CD8-positive, alpha-beta memory T cell (primary cell): ENCODE measurements at regions not wholly inside any gene's neighbourhood (a gene's known extent, or its start where the extent isn't known, plus 50 kb on each side); places are given as distances from the start of the nearest gene placed in this dataset.

Source experiments
- CTCF ChIA-PET: fragments of 350-600 bp; sonication (Branson Sonifier 250); formaldehyde crosslinking; loops from one replicate; lab custom pipeline; 2021; ENCODE audit warnings: antibody characterized with exemption; lab: Charles Lee
- POLR2A ChIA-PET: fragments of 350-600 bp; sonication (Branson Sonifier 250); formaldehyde crosslinking; loops from one replicate; lab custom pipeline; 2021; ENCODE audit warnings: antibody characterized with exemption; lab: Charles Lee
- DNase-seq, 5 donors: peaks; one replicate each; pipeline versions ENCODE4 v3.0.0 to v3.0.0-alpha.2; 2020 to 2022; ENCODE audit warnings: mixed read lengths in 1 of 5
- H3K27ac ChIP-seq: one replicate; pipeline ENCODE4 v1.7.0; 2013; ENCODE audit warnings: low read depth, mild to moderate bottlenecking, low read length, moderate library complexity
- H3K27me3 ChIP-seq: 2 replicates; pipeline ENCODE4 v1.7.0; 2013; ENCODE audit warnings: low read length, mild to moderate bottlenecking; ENCODE audit not compliant: insufficient read depth, poor library complexity, severe bottlenecking
- H3K36me3 ChIP-seq: 2 replicates; pipeline ENCODE4 v1.7.0; 2013; ENCODE audit warnings: mild to moderate bottlenecking, low read length, moderate library complexity; ENCODE audit not compliant: insufficient read depth
- H3K4me1 ChIP-seq: 2 replicates; pipeline ENCODE4 v1.7.0; 2013; ENCODE audit warnings: mild to moderate bottlenecking, low read length, moderate library complexity; ENCODE audit not compliant: insufficient read depth
- H3K4me3 ChIP-seq: 2 replicates; pipeline ENCODE4 v1.7.0; 2013; ENCODE audit warnings: mild to moderate bottlenecking, low read length
- H3K9me3 ChIP-seq: 2 replicates; pipeline ENCODE4 v1.7.0; 2013; ENCODE audit warnings: mild to moderate bottlenecking, low read length
- H3K27ac Mint-ChIP-seq, 8 donors: one replicate each; pipeline ENCODE4 v1.8.0; 2020 to 2021; ENCODE audit warnings: mixed read lengths in 8 of 8, mild to moderate bottlenecking in 6 of 8, inconsistent platforms in 3 of 8, moderate library complexity in 3 of 8
- H3K27me3 Mint-ChIP-seq, 2 donors: one replicate each; pipeline ENCODE4 v1.8.0; 2020 to 2021; ENCODE audit warnings: mixed read lengths in 2 of 2, mild to moderate bottlenecking in 1 of 2, moderate library complexity in 1 of 2
- H3K36me3 Mint-ChIP-seq, 3 donors: one replicate each; pipeline ENCODE4 v1.8.0; 2020 to 2021; ENCODE audit warnings: mixed read lengths in 3 of 3, inconsistent platforms in 1 of 3, mild to moderate bottlenecking in 1 of 3
- H3K4me1 Mint-ChIP-seq, 3 donors: one replicate each; pipeline ENCODE4 v1.8.0; 2020 to 2021; ENCODE audit warnings: mixed read lengths in 3 of 3, inconsistent platforms in 1 of 3, mild to moderate bottlenecking in 1 of 3
- H3K4me3 Mint-ChIP-seq, 7 donors: one replicate each; pipeline ENCODE4 v1.8.0; 2020 to 2021; ENCODE audit warnings: mixed read lengths in 7 of 7, mild to moderate bottlenecking in 6 of 7, moderate library complexity in 4 of 7, inconsistent platforms in 2 of 7
- H3K9me3 Mint-ChIP-seq, 5 donors: one replicate each; pipeline ENCODE4 v1.8.0; 2020 to 2022; ENCODE audit warnings: mixed read lengths in 5 of 5, mild to moderate bottlenecking in 3 of 5, moderate library complexity in 2 of 5, inconsistent platforms in 1 of 5

DNA sequence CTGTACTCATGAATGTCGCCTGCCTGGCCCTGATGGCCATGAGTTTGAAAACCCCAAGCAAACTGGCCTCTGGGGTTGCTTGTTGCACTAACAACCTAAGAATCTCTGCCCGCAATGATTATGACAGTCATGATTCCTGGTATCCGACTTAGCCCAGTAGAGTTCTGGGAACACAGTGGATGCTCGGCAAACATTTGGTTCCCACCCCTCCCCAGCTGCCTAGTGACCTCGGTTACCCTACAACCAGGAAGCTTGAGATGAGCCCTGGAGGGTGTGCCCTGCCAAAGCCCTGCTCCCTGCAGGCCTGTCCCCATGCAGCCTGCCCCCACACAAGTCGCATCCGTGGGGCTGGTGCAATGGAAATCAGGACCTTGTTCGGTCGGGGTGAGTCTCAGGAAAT lies 76.0 kb upstream of the ZBTB40 start:
- ChIA-PET CTCF (no interaction called here), POLR2A (no interaction called here)
- no peak overlapping the region for H3K27ac ChIP-seq
- Mint-ChIP-seq H3K4me3 (no peak overlapping the region), H3K4me1 (no peaks in the 10 kb centered on the region), H3K9me3 (no peaks in the 10 kb centered on the region), H3K36me3 (no peaks in the 10 kb centered on the region), H3K27me3 (peaks cover 12 to 13% of the 10 kb centered on the region in 2 donors), H3K27ac (no peak overlapping the region)
- no peaks in the 10 kb centered on the region for H3K27me3 ChIP-seq
- no peak overlapping the region for H3K4me3 ChIP-seq
- H3K4me1 ChIP-seq = no peaks in the 10 kb centered on the region
- no peaks in the 10 kb centered on the region for H3K36me3 ChIP-seq
- H3K9me3 ChIP-seq = no peaks in the 10 kb centered on the region
- no peak for DNase-seq

DNA sequence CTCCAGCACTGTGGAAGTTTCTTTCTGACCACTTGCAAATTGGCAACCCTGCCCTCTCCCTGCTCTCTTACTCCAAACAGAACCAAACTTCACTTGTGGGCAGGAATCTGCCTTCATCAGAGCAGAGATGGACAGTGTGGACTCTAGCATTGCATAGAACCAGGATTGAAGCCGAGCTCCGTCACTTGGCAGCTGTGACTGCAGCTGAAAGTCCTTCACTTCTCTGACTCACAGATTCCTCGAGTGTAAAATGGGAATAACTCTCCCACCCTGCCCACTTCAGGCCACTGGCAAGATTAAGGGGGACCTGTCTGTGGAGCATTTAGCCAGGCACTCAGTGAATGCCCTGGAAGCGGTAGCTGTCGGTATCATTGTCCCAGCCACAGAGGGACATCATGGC lies 75.7 kb upstream of the ZBTB40 start:
- Histone ChIP-seq H3K9me3 (no peaks in the 10 kb centered on the region), H3K36me3 (no peaks in the 10 kb centered on the region), H3K4me1 (no peaks in the 10 kb centered on the region), H3K27ac (no peak overlapping the region), H3K4me3 (no peak overlapping the region), H3K27me3 (no peaks in the 10 kb centered on the region)
- POLR2A ChIA-PET = no interaction called here
- H3K27me3 Mint-ChIP-seq = peaks cover 12 to 14% of the 10 kb centered on the region in 2 donors
- H3K4me1 Mint-ChIP-seq = no peaks in the 10 kb centered on the region
- DNase-seq = no peak
- H3K36me3 Mint-ChIP-seq = no peaks in the 10 kb centered on the region
- no peaks in the 10 kb centered on the region for H3K9me3 Mint-ChIP-seq
- CTCF ChIA-PET = no interaction called here
- H3K27ac Mint-ChIP-seq = no peak overlapping the region
- H3K4me3 Mint-ChIP-seq = no peak overlapping the region

DNA sequence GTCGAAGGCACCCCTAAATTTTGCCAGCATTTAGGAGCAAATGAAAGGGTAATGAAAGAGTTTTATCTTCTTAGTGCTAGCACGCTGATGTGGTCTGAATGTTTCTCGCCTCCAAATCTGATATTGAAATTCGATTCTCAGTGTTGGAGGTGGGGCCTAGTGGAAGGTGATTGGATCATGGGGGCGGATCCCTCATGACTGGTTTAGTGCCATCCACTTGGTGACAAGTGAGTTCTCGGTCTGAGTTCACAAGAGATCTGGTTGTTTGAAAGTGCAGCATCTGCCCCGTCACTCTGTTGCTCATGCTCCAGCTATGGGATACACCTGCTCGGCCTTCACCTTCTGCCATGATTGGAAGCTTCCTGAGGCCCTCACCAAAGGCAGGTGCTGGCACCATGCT lies 75.1 kb upstream of the ZBTB40 start:
- ChIA-PET CTCF (no interaction called here), POLR2A (no interaction called here)
- H3K27me3 ChIP-seq = no peaks in the 10 kb centered on the region
- H3K4me3 ChIP-seq = no peak overlapping the region
- no peaks in the 10 kb centered on the region for H3K36me3 ChIP-seq
- Mint-ChIP-seq H3K27ac (no peak overlapping the region), H3K9me3 (no peaks in the 10 kb centered on the region), H3K4me3 (no peak overlapping the region), H3K36me3 (no peaks in the 10 kb centered on the region), H3K27me3 (peaks cover 10 to 12% of the 10 kb centered on the region in 2 donors), H3K4me1 (no peaks in the 10 kb centered on the region)
- DNase-seq = no peak
- H3K4me1 ChIP-seq = no peaks in the 10 kb centered on the region
- no peaks in the 10 kb centered on the region for H3K9me3 ChIP-seq
- no peak overlapping the region for H3K27ac ChIP-seq

DNA sequence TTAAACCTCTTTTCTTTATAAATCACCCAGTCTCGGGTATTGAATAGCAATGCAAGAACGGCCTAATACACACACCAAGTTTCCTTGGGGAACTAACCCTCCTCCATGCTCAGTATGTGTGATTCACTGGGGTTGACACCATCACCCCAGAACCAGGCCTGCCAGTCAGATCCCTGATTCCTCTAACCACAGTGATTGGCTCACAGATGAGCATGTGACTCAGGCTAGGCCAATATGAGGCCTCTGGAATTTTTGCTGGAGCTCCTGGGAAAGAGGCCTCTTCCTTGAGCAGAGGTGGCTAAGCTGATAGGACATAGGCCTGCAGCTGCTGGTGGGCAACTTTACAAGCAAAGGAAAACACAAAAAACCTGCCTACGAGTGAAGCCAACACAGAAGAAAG lies 74.7 kb upstream of the ZBTB40 start:
- ChIA-PET CTCF (no interaction called here), POLR2A (no interaction called here)
- H3K9me3 Mint-ChIP-seq = no peaks in the 10 kb centered on the region
- Histone ChIP-seq H3K4me1 (no peaks in the 10 kb centered on the region), H3K9me3 (no peaks in the 10 kb centered on the region), H3K36me3 (no peaks in the 10 kb centered on the region), H3K27ac (no peak overlapping the region), H3K4me3 (no peak overlapping the region), H3K27me3 (no peaks in the 10 kb centered on the region)
- DNase-seq = no peak
- H3K4me1 Mint-ChIP-seq = no peaks in the 10 kb centered on the region
- H3K27ac Mint-ChIP-seq = no peak overlapping the region
- no peaks in the 10 kb centered on the region for H3K36me3 Mint-ChIP-seq
- no peak overlapping the region for H3K4me3 Mint-ChIP-seq
- H3K27me3 Mint-ChIP-seq = peaks cover 6 to 12% of the 10 kb centered on the region in 2 donors

DNA sequence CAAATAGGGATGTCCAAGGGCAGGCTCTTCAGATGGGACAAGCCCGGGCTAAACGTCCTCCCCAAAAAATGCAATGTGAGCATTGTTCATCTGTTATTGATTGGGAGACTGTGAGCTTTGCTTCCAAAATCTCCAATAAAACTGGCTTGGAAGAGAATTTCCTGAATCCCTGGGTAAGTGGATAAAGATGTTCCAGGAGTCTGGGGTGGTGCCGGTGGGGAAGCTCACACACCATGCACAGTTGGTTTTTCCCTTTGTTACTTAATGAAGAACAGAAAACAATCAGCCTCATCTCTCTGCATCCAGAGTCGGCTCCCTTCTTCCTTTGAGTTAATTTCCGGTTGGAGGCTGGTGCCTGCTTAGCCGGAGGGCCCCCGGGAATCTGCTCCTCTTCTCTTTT lies 72.1 kb upstream of the ZBTB40 start:
- H3K36me3 ChIP-seq = no peaks in the 10 kb centered on the region
- H3K27ac ChIP-seq = no peak overlapping the region
- no peak for DNase-seq
- no peaks in the 10 kb centered on the region for H3K9me3 ChIP-seq
- Mint-ChIP-seq H3K4me3 (no peak overlapping the region), H3K27ac (no peak overlapping the region), H3K36me3 (no peaks in the 10 kb centered on the region), H3K9me3 (no peaks in the 10 kb centered on the region), H3K4me1 (no peaks in the 10 kb centered on the region), H3K27me3 (peaks cover 9 to 21% of the 10 kb centered on the region in 2 donors)
- no peak overlapping the region for H3K4me3 ChIP-seq
- no peaks in the 10 kb centered on the region for H3K27me3 ChIP-seq
- POLR2A ChIA-PET = no interaction called here
- no peaks in the 10 kb centered on the region for H3K4me1 ChIP-seq
- CTCF ChIA-PET = no interaction called here

DNA sequence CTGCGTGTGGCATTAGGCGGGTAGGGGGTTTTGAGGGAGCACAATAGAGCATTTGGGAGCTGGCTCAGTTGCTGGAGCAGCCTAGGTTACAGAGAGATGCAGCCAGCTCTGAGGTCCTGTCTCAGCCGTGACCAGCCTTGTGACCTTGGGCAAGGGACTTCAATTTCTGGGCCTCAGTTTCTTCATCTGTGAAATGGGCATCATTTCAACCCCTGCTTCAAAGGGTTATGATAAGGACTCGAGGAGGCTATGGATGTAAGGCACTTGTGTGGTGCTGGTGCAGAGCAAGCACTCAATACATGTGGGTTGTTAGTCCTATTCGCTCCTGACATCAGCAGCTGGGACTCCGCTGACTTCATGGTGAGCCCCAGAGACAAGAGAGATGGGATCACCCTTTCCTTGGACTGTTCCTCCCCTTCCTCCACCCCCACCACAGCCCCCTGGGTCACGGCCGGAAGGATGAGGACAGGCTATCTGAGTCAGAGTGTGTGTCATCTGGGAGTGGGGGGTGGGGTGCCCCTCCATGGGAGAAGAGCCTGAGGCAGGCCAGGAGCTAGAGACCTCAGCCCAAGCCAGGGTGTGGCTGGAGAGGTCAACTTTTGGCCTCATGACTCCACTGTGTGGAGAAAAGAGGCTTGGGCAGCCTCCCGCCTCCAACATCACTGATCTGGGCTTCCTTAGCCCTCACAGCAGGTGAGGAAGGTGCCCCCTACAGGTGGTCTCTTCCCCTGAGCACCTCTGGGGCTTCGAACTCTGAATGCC lies 71.4 kb upstream of the ZBTB40 start:
- Mint-ChIP-seq H3K36me3 (no peaks in the 10 kb centered on the region), H3K4me1 (no peaks in the 10 kb centered on the region), H3K27me3 (peaks cover 13 to 26% of the 10 kb centered on the region in 2 donors), H3K27ac (no peak overlapping the region), H3K9me3 (no peaks in the 10 kb centered on the region), H3K4me3 (no peak overlapping the region)
- no peaks in the 10 kb centered on the region for H3K36me3 ChIP-seq
- H3K27ac ChIP-seq = no peak overlapping the region
- no peaks in the 10 kb centered on the region for H3K4me1 ChIP-seq
- DNase-seq = no peak
- ChIA-PET POLR2A (no interaction called here), CTCF (no interaction called here)
- H3K27me3 ChIP-seq = no peaks in the 10 kb centered on the region
- H3K4me3 ChIP-seq = no peak overlapping the region
- H3K9me3 ChIP-seq = no peaks in the 10 kb centered on the region

DNA sequence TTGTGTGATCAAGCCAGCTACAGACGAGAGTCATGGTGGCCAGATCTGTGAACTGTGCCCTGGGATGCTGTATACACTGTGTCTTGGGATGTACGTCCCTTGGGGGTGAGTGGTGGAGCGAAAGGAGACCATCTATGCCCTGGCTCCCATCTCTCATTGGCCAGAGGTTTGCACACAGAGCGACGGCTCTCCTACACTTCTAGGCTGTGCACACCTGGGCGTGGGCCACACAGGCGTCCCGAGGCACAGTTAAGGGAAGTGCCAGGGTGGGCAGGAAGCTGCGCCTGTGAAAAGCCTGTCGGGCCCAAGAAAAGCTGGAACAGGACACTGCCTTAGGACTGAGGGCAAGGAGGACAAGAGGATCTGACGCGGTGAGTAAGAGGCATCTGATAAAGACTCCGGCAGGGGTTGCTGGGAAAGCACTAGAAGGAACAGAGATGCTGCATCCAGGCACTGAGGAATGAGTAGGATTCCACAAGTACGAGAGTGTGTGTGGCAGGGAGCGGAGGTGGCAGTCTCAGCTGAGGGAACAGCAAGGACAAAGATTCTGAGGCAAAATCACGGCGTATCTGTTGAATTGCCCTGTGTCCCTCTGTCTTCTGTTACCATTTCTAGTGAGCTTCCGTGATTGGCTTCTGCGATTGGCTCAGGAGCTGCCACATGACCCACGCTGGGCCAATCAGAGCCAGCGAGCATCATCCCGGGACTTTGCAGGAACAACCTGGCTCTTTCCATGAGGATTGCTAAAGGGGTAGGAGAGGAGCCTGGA lies 67.9 kb upstream of the ZBTB40 start:
- H3K36me3 ChIP-seq = no peaks in the 10 kb centered on the region
- ChIA-PET CTCF (no interaction called here), POLR2A (no interaction called here)
- H3K4me3 ChIP-seq = no peak overlapping the region
- no peak for DNase-seq
- Mint-ChIP-seq H3K27ac (peak overlapping the region in 1 of 8 donors; percentile 77), H3K4me1 (no peaks in the 10 kb centered on the region), H3K9me3 (no peaks in the 10 kb centered on the region), H3K36me3 (no peaks in the 10 kb centered on the region), H3K4me3 (no peak overlapping the region), H3K27me3 (peaks cover 17 to 49% of the 10 kb centered on the region in 2 donors)
- no peak overlapping the region for H3K27ac ChIP-seq
- peaks cover 5% of the 10 kb centered on the region for H3K27me3 ChIP-seq
- H3K9me3 ChIP-seq = no peaks in the 10 kb centered on the region
- no peaks in the 10 kb centered on the region for H3K4me1 ChIP-seq

DNA sequence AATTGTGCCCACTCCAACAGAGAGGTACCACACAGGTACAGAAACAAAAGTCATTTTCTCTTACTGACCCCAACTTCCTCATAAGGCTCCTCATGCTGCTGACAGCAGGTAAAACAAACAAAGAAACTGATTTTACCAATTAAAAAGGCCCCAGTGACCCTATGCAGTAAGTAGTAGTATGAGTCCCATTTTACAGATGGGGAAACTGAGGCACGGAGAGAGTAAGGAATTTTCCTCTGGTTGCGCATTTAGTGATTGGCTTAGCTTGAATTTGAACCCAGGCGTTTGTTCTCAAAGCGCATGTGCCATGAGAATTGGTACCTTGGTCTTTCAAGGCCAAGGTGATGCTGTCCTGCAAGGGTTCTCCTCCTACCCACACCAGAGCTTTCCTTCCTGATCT lies 66.1 kb upstream of the ZBTB40 start:
- Histone ChIP-seq H3K27me3 (peaks cover 5% of the 10 kb centered on the region), H3K36me3 (no peaks in the 10 kb centered on the region), H3K4me3 (no peak overlapping the region), H3K9me3 (no peaks in the 10 kb centered on the region), H3K27ac (no peak overlapping the region), H3K4me1 (no peaks in the 10 kb centered on the region)
- ChIA-PET POLR2A (interaction anchor here (0.5 kb wide), 1 partner anchor 1180 kb away, joined by 3 read pairs; no protein-coding TSS in a partner anchor), CTCF (no interaction called here)
- Mint-ChIP-seq H3K4me3 (no peak overlapping the region), H3K36me3 (no peaks in the 10 kb centered on the region), H3K27ac (no peak overlapping the region), H3K9me3 (no peaks in the 10 kb centered on the region), H3K27me3 (peaks cover 22 to 58% of the 10 kb centered on the region in 2 donors), H3K4me1 (no peaks in the 10 kb centered on the region)
- DNase-seq = no peak
